H4 (cell line): ENCODE measurements at regions not wholly inside any gene's neighbourhood (a gene's known extent, or its start where the extent isn't known, plus 50 kb on each side); places are given as distances from the start of the nearest gene placed in this dataset.
"Not testable (repeated sequence)": the region's sequence is repeated elsewhere in the genome, so short reads cannot be mapped to it uniquely, and the experiment has no call there.

Experiments used
- DNase-seq: peaks from one replicate; pipeline ENCODE4 v3.0.0-alpha.2; 2015; ENCODE audit warnings: low spot score

- no peak for DNase-seq
These were observed 105.2 kb upstream of the BMP2 start for GRCh38 chr20:6662309-6662708.

GRCh38 chr20:6660441-6660840 is 107.0 kb upstream of the BMP2 start:
- DNase-seq, result no peak

DNA sequence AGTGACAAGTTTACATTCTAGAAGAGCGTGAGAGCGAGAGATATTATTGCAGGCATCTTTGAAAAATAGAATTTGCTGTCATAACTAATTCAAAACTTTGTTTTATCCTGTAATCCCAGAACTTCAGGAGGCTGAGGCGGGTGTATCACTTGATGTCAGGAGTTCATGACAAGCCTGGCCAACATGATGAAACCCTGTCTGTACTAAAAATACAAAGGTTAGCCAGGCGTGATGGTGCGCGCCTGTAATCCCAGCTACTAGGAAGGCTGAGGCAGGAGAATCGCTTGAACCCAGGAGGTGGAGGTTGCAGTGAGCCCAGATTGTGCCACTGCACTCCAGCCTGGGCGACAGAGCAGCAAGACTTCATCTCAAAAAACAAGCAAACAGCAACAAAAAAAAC is 108.6 kb upstream of the BMP2 start:
- DNase-seq, result not testable (repeated sequence)

- DNase-seq, result no peak
These were observed 109.6 kb upstream of the BMP2 start for GRCh38 chr20:6657904-6658303.

DNA sequence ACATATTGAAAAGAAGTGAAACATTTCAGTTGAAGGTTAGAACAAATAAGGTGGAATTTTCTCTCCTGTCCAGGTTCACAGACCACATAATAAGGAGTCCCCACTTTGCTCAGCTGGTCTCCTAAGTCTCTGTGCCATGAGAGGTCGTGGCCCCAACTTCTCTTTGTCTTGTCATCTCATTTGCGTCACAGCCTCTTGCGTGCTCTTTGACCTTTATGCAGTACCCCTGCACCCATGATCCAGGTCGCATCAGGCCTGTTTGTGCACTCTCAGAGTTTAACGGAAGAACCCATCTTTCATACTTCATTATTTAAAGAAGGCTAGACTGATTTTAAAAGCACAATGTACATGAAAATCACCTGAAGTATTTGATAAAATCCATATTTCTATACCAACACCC is 110.4 kb upstream of the BMP2 start:
- no peak for DNase-seq

GRCh38 chr20:6654513-6655252 is 112.8 kb upstream of the BMP2 start:
- DNase-seq, result peak; percentile 47

GRCh38 chr20:6651561-6651960 is 115.9 kb upstream of the BMP2 start:
- no peak for DNase-seq

- peak; percentile 15 for DNase-seq
These were observed 116.5 kb upstream of the BMP2 start for GRCh38 chr20:6651016-6651415.

DNA sequence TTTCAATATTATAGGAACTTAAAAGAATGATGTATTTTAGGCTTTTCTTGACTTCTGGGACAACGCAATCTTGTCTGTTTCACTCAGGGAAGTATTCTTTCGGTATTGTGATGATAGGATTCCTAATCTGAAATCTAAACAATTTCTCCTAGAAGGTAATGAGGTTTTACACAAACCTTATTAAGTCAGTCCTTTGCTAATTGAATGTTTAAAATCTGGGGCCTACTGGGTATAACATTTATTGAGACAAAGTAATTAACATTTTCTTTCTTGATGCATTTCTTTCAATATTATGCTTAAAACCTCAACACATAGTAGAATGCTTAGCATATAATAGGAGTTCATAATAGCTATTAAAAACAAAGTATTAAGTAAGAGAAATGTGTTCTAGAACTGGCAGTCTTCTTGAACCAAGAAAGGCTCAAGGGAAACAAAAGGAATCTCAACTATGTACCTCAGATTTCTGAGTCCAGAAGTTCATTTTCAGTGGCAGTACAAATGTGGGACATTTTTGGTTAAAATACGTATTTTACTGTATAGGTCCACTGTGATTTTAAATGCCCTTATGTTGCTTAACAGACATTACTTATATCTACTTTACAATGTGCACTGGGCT is 121.4 kb upstream of the BMP2 start:
- no peak for DNase-seq

DNA sequence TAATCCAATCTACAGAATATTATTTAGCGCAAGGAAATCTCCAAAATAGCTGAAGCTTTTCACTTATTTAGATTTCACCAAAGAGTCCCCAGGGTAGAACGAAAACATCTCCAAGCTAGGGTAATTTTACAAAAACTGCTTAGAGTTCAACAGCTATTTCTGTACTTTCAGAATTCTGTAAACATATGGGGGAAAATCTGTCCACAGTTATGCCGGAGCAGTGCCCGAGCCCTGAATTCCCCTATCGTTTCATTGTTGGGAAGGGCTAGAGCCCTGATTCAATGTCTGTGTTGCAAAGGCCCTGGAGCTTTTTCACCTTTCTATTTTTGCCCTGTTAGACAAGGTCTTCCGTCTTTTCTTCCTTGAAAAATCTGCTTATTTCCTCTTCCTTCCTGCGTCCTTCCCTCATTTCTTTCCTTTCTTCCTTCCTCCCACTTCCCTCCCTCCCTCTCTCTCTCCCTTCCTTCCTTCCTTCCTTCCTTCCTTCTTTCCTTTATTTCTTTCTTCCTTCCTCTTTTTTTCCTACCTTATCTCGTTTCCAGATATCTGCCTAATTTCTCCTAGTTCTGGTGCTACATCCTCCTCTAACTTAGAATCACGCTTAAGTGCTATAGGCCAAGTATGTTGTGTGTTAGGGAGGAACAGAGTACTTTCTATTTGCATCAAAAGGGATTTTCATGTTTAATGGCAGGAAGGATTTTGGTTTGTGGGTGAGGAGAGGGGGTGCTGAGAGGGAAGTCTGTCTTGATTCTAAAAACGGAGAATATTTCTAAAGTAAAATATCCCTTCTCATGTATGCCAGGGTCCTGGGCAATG is 122.5 kb upstream of the BMP2 start:
- DNase-seq, result no peak

- no peak for DNase-seq
These were observed 126.5 kb upstream of the BMP2 start for GRCh38 chr20:6641012-6641411.

- DNase-seq, result no peak
These were observed 130.3 kb upstream of the BMP2 start for GRCh38 chr20:6637160-6637579.

DNA sequence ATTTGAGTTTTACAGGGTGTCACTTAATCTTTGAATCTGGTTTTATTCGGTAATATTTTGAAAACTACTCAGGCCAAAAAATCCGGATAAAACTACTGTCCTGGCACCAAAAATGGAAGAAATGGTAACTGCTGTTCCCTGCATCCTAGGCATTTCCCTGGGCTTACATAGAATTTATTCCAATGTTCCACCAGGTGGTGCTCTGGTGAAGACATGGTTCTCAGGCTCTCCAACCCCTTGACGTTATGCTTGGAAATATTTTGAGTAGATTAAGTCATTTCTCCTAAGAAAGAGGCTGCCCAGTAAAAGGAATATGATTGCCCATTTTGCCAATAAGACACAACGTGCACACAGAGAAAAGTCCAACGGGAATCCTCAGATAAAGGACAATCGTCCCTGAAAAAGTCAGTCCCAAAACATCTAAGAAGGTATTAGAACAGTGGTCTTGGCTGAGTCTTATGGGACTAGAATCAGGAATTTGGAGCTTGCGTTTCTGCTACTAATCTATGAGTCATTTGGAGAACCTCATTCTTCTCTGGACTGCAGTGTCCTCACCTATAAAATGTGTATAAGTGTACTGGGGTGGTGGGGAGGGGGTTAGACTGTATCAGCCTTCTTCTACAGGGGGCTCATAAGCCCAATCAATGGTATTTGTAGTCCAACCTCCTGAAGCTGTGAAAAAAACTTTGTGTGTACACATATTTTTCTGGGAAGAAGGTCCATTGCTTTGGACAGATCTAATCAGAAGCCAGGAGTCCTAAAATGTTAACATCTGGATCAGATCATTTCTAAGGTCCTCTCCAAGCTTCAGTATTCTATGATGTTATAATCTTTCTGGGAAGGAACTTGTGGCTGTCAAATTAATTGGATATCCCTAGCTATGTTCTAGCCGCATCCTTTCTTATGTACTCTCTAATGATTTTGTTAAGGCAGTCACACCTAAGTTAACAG is 131.0 kb upstream of the BMP2 start:
- DNase-seq, result peak; percentile 60

- no peak for DNase-seq
These were observed 132.3 kb upstream of the BMP2 start for GRCh38 chr20:6635034-6635736.

DNA sequence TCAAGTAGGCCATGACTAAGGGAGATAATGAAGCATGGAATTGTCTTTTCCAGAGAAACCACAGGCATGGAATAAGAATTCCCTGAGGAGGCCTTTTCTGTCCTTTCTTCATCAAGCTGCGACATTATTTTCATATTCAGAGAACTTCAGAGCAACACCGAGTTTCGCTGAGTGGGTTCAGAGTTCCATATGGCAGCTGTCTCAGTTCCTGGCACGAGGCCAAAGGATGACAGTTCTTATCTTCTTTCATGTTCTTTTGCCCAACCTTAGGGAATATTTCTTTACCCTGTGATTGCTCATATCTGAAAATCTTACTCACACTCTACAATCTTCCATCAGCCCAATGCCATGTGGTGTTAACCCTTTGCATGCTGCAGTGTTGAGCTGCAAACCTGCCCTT is 135.3 kb upstream of the BMP2 start:
- DNase-seq, result no peak

GRCh38 chr20:6630514-6630913 is 137.0 kb upstream of the BMP2 start:
- DNase-seq, result no peak

DNA sequence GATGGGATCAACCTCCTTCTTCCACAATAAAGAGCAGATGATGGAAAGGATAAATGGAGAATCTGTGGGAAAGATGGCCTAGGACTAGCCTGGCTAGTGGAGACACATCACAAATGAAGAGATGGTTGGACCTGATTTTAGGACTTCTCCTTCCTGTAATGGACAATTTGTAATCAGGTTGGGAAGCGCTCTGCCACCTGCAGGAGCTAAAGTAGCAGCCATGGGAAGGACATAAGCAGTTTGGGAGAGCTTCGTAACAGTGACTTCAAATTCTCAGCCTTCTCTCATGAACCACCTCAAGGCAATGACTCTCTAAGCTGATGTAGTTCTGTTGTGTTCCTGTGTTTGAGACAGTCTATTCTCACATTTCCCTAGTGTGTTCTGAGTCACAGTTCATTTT is 137.9 kb upstream of the BMP2 start:
- no peak for DNase-seq

DNA sequence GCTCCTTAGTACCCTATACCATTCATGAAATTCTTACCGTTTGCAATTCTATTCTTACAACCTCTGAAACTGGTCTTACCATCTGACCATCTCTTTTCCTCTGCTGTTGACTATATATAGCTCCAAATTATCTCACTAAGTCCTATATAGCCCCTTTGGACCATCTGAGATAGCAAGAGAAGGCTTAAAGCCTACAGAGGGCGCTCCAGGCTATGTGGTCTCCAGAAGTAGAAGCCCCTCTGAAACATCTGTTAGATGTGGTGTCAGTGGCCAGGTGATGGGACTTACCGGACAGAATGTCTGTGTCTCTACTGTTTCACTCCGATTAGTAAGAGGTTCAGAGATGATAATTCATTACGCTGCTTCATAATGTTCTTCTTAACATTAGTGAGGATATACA is 140.7 kb upstream of the BMP2 start:
- DNase-seq, result no peak

DNA sequence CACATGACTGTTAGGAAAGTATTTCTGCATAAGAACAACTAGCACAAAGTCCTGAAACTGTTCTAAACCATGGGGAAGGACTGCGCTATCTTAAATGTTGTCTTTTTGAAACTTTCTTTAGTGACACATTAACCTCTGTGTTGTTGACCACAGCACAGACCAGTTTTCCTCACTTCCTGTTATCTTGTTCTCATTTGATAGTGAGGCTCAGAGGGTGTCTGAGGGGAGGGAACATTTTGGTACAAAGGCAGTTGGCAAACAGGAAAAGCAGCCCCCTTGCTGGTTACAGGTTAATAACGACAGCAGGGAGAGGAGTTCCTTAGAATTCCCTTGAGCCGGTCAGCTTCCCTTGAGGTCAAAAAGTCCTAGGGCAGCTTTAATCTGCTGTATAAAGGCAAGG is 143.5 kb upstream of the BMP2 start:
- no peak for DNase-seq

DNA sequence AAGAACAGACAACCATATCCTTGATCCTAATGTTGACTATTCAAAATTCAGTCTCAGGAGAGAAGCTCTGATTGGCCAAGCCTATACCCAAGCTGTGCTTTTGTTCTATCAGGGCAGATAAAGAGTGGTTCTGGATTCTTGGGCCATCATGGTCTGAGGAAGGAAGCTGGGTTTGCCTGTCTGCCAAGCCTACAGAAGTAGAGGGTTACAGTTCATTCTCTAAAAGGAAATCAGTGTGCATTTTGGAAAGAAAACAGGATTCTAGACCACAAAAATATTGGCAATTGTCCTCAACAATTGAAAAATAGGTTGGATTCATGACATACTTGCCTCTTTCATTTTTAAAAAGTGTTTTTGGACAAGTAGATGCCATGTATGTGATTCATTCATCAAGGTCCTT is 145.4 kb upstream of the BMP2 start:
- no peak for DNase-seq

DNA sequence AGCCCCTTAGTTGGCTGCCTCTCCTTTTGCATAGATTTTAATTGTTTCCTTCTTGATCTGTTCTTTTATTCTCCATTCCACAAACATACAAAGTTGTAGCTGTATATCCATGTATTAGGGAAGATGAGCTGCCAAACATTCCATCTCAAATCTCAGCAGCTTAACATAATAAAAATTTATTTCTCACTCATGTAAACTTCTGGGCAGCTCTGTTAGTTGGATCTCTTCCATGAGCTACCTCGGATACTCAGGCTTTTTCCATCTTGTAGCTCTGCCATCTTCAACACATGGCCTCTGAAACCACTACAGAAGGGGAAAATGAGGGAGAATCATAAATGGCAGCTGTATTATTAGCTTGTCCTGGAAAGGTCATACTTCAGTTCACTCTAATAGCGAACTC is 149.4 kb upstream of the BMP2 start:
- no peak for DNase-seq
